HS-27A (cell line): ENCODE measurements at regions not wholly inside any gene's neighbourhood (a gene's known extent, or its start where the extent isn't known, plus 50 kb on each side); places are given as distances from the start of the nearest gene placed in this dataset.
"Not testable (repeated sequence)": the region's sequence is repeated elsewhere in the genome, so short reads cannot be mapped to it uniquely, and the experiment has no call there.

Experiments used
- DNase-seq: peaks from one replicate; pipeline ENCODE4 v3.0.0-alpha.2; 2012; ENCODE audit warnings: low read depth, missing footprints

- DNase-seq: no peak
Measured at GRCh38 chr17:72175787-72176515, 55.1 kb downstream of the SOX9 start.

GRCh38 chr17:72176516-72176851, 55.7 kb downstream of the SOX9 start:
- no peak for DNase-seq

GRCh38 chr17:72176951-72177660, 56.3 kb downstream of the SOX9 start:
- peak; percentile 33 for DNase-seq

GRCh38 chr17:72177738-72178137, 56.9 kb downstream of the SOX9 start:
- DNase-seq: no peak

GRCh38 chr17:72182371-72182873, 61.6 kb downstream of the SOX9 start:
- DNase-seq: no peak

- no peak for DNase-seq
Measured at GRCh38 chr17:72183194-72183685, 62.4 kb downstream of the SOX9 start.

GRCh38 chr17:72184805-72185204, 64.0 kb downstream of the SOX9 start:
- no peak for DNase-seq

GRCh38 chr17:72185564-72185963, 64.7 kb downstream of the SOX9 start:
- DNase-seq: no peak

- no peak for DNase-seq
Measured at GRCh38 chr17:72187556-72187955, 66.7 kb downstream of the SOX9 start.

- no peak for DNase-seq
Measured at GRCh38 chr17:72188801-72189200, 68.0 kb downstream of the SOX9 start.

GRCh38 chr17:72189768-72190593, 69.2 kb downstream of the SOX9 start:
- DNase-seq: no peak

- DNase-seq: no peak
Measured at GRCh38 chr17:72191356-72191755, 70.5 kb downstream of the SOX9 start.

- no peak for DNase-seq
Measured at GRCh38 chr17:72191921-72192799, 71.3 kb downstream of the SOX9 start.

- no peak for DNase-seq
Measured at GRCh38 chr17:72192800-72193192, 72.0 kb downstream of the SOX9 start.

- no peak for DNase-seq
Measured at GRCh38 chr17:72193391-72194106, 72.7 kb downstream of the SOX9 start.

- not testable (repeated sequence) for DNase-seq
Measured at GRCh38 chr17:72194107-72194440, 73.3 kb downstream of the SOX9 start.

GRCh38 chr17:72199256-72199655, 78.4 kb downstream of the SOX9 start:
- DNase-seq: no peak

GRCh38 chr17:72204742-72205141, 83.9 kb downstream of the SOX9 start:
- no peak for DNase-seq

GRCh38 chr17:72205357-72205756, 84.5 kb downstream of the SOX9 start:
- DNase-seq: no peak

- no peak for DNase-seq
Measured at GRCh38 chr17:72205822-72206221, 85.0 kb downstream of the SOX9 start.

GRCh38 chr17:72206376-72206775, 85.6 kb downstream of the SOX9 start:
- no peak for DNase-seq
